ENCODE measurements at regions not wholly inside any gene's neighbourhood (a gene's known extent, or its start where the extent isn't known, plus 50 kb on each side); places are given as distances from the start of the nearest gene placed in this dataset.

GRCh38 chr10:2980791-2981360 is 86.5 kb upstream of the PFKP start:
- DNase-seq, result no peak

- DNase-seq, result no peak
Observed at GRCh38 chr10:2980116-2980515, 87.2 kb upstream of the PFKP start.

GRCh38 chr10:2979306-2979705 is 88.0 kb upstream of the PFKP start:
- DNase-seq, result no peak

- DNase-seq, result no peak
Observed at GRCh38 chr10:2978574-2979273, 88.6 kb upstream of the PFKP start.

- no peak for DNase-seq
Observed at GRCh38 chr10:2978111-2978510, 89.2 kb upstream of the PFKP start.

- DNase-seq, result no peak
Observed at GRCh38 chr10:2974503-2975207, 92.7 kb upstream of the PFKP start.

GRCh38 chr10:2974083-2974482 is 93.3 kb upstream of the PFKP start:
- no peak for DNase-seq

- DNase-seq, result no peak
Observed at GRCh38 chr10:2972810-2973209, 94.5 kb upstream of the PFKP start.

GRCh38 chr10:2972216-2972615 is 95.1 kb upstream of the PFKP start:
- DNase-seq, result no peak

GRCh38 chr10:2970190-2970823 is 97.0 kb upstream of the PFKP start:
- DNase-seq, result no peak

- no peak for DNase-seq
Observed at GRCh38 chr10:2968401-2969058, 98.8 kb upstream of the PFKP start.

GRCh38 chr10:2966134-2966533 is 101.2 kb upstream of the PFKP start:
- DNase-seq, result no peak

- no peak for DNase-seq
Observed at GRCh38 chr10:2964632-2965296, 102.6 kb upstream of the PFKP start.

- DNase-seq, result no peak
Observed at GRCh38 chr10:2963889-2964631, 103.3 kb upstream of the PFKP start.

GRCh38 chr10:2962194-2962593 is 105.2 kb upstream of the PFKP start:
- DNase-seq, result no peak

- DNase-seq, result no peak
Observed at GRCh38 chr10:2958659-2959058, 108.7 kb upstream of the PFKP start.

- no peak for DNase-seq
Observed at GRCh38 chr10:2957785-2958184, 109.6 kb upstream of the PFKP start.

GRCh38 chr10:2955064-2955463 is 112.3 kb upstream of the PFKP start:
- DNase-seq, result no peak

- DNase-seq, result no peak
Observed at GRCh38 chr10:2953495-2953894, 113.9 kb upstream of the PFKP start.

GRCh38 chr10:2951235-2951835 is 116.0 kb upstream of the PFKP start:
- no peak for DNase-seq

- DNase-seq, result no peak
Observed at GRCh38 chr10:2950546-2950945, 116.8 kb upstream of the PFKP start.

GRCh38 chr10:2949948-2950354 is 117.4 kb upstream of the PFKP start:
- DNase-seq, result no peak
